HEK293 (cell line): ENCODE measurements at regions not wholly inside any gene's neighbourhood (a gene's known extent, or its start where the extent isn't known, plus 50 kb on each side); places are given as distances from the start of the nearest gene placed in this dataset.

Experiments
- ATF2 ChIP-seq: fragments of 450-650 bp; formaldehyde crosslinking; IDR thresholded peaks from 2 replicates; pipeline ENCODE4 v1.5.1; 2016; ENCODE audit warnings: missing biosample characterization, missing genetic modification characterization, low read depth
- REST ChIP-seq: fragments of 450-650 bp; formaldehyde crosslinking; IDR thresholded peaks from 2 replicates; pipeline ENCODE4 v1.5.1; 2016; ENCODE audit warnings: missing biosample characterization, missing genetic modification characterization
- SALL2 ChIP-seq: fragments of 450-650 bp; formaldehyde crosslinking; IDR thresholded peaks from 2 replicates; pipeline ENCODE4 v1.5.0; 2017; ENCODE audit warnings: missing biosample characterization, mild to moderate bottlenecking, missing genetic modification characterization, borderline replicate concordance
- ZNF175 ChIP-seq: fragments of 450-650 bp; formaldehyde crosslinking; IDR thresholded peaks from 2 replicates; pipeline ENCODE4 v1.5.1; 2016; ENCODE audit warnings: missing biosample characterization, missing genetic modification characterization
- ZNF837 ChIP-seq: fragments of 450-650 bp; formaldehyde crosslinking; IDR thresholded peaks from 2 replicates; pipeline ENCODE4 v1.5.1; 2016; ENCODE audit warnings: missing biosample characterization, missing genetic modification characterization

- TF ChIP-seq ATF2 (tag by site-specific recombination): no peak
- no peak for TF ChIP-seq ZNF837 (tag by site-specific recombination)
- TF ChIP-seq ZNF175 (tag by site-specific recombination): no peak
- TF ChIP-seq REST (tag by site-specific recombination): no peak
- TF ChIP-seq SALL2: no peak
Measured at GRCh38 chr12:15272376-15272775, 49.9 kb upstream of the PTPRO start.
